ENCODE measurements at regions not wholly inside any gene's neighbourhood (a gene's known extent, or its start where the extent isn't known, plus 50 kb on each side); places are given as distances from the start of the nearest gene placed in this dataset.

- H3K9ac ChIP-seq (ENCODE audit: insufficient read length, low read depth), result no peak overlapping the region
- no peaks in the 10 kb centered on the region for H3K9me3 ChIP-seq (ENCODE audit: insufficient read depth, low read length)
- no peak overlapping the region for H3K4me3 ChIP-seq (ENCODE audit: insufficient read length, low read depth)
- no peaks in the 10 kb centered on the region for H3K36me3 ChIP-seq (ENCODE audit: insufficient read depth, insufficient read length, low read length)
- DNase-seq (ENCODE audit: low read depth, low spot score), result no peak
- H3K27me3 ChIP-seq (ENCODE audit: insufficient read depth, insufficient read length), result no peaks in the 10 kb centered on the region
- H3K4me1 ChIP-seq (ENCODE audit: insufficient read depth, insufficient read length), result no peaks in the 10 kb centered on the region
- TF ChIP-seq SUZ12 (IDR thresholded peaks at IDR 0.05; ENCODE audit: extremely low read depth, insufficient read depth, insufficient read length) (no peak), ZNF274 (IDR thresholded peaks at IDR 0.05; ENCODE audit: low read depth, low read length) (no peak), YY1 (IDR thresholded peaks at IDR 0.05; ENCODE audit: insufficient read depth, insufficient read length) (no peak)
These were observed 201.3 kb downstream of the ARL4A start for GRCh38 chr7:12888717-12889116.

GRCh38 chr7:12889391-12889790, 202.0 kb downstream of the ARL4A start:
- Histone ChIP-seq H3K4me1 (ENCODE audit: insufficient read depth, insufficient read length) (no peaks in the 10 kb centered on the region), H3K27me3 (ENCODE audit: insufficient read depth, insufficient read length) (no peaks in the 10 kb centered on the region), H3K9me3 (ENCODE audit: insufficient read depth, low read length) (no peaks in the 10 kb centered on the region), H3K9ac (ENCODE audit: insufficient read length, low read depth) (no peak overlapping the region), H3K36me3 (ENCODE audit: insufficient read depth, insufficient read length, low read length) (no peaks in the 10 kb centered on the region), H3K4me3 (ENCODE audit: insufficient read length, low read depth) (no peak overlapping the region)
- DNase-seq (ENCODE audit: low read depth, low spot score), result no peak
- TF ChIP-seq YY1 (IDR thresholded peaks at IDR 0.05; ENCODE audit: insufficient read depth, insufficient read length), result no peak
- no peak for TF ChIP-seq SUZ12 (IDR thresholded peaks at IDR 0.05; ENCODE audit: extremely low read depth, insufficient read depth, insufficient read length)
- TF ChIP-seq ZNF274 (IDR thresholded peaks at IDR 0.05; ENCODE audit: low read depth, low read length), result no peak

- Histone ChIP-seq H3K36me3 (ENCODE audit: insufficient read depth, insufficient read length, low read length) (no peaks in the 10 kb centered on the region), H3K9ac (ENCODE audit: insufficient read length, low read depth) (no peak overlapping the region), H3K4me1 (ENCODE audit: insufficient read depth, insufficient read length) (no peaks in the 10 kb centered on the region), H3K27me3 (ENCODE audit: insufficient read depth, insufficient read length) (no peaks in the 10 kb centered on the region), H3K9me3 (ENCODE audit: insufficient read depth, low read length) (no peaks in the 10 kb centered on the region), H3K4me3 (ENCODE audit: insufficient read length, low read depth) (no peak overlapping the region)
- TF ChIP-seq SUZ12 (IDR thresholded peaks at IDR 0.05; ENCODE audit: extremely low read depth, insufficient read depth, insufficient read length), result no peak
- no peak for TF ChIP-seq ZNF274 (IDR thresholded peaks at IDR 0.05; ENCODE audit: low read depth, low read length)
- no peak for TF ChIP-seq YY1 (IDR thresholded peaks at IDR 0.05; ENCODE audit: insufficient read depth, insufficient read length)
- no peak for DNase-seq (ENCODE audit: low read depth, low spot score)
These were observed 203.2 kb downstream of the ARL4A start for GRCh38 chr7:12890586-12890985.

GRCh38 chr7:12893292-12893691, 205.9 kb downstream of the ARL4A start:
- no peak overlapping the region for H3K4me3 ChIP-seq (ENCODE audit: insufficient read length, low read depth)
- no peak for TF ChIP-seq YY1 (IDR thresholded peaks at IDR 0.05; ENCODE audit: insufficient read depth, insufficient read length)
- no peak for TF ChIP-seq SUZ12 (IDR thresholded peaks at IDR 0.05; ENCODE audit: extremely low read depth, insufficient read depth, insufficient read length)
- no peaks in the 10 kb centered on the region for H3K9me3 ChIP-seq (ENCODE audit: insufficient read depth, low read length)
- no peak overlapping the region for H3K9ac ChIP-seq (ENCODE audit: insufficient read length, low read depth)
- H3K4me1 ChIP-seq (ENCODE audit: insufficient read depth, insufficient read length), result no peaks in the 10 kb centered on the region
- H3K27me3 ChIP-seq (ENCODE audit: insufficient read depth, insufficient read length), result no peaks in the 10 kb centered on the region
- no peaks in the 10 kb centered on the region for H3K36me3 ChIP-seq (ENCODE audit: insufficient read depth, insufficient read length, low read length)
- no peak for DNase-seq (ENCODE audit: low read depth, low spot score)

- no peak overlapping the region for H3K9ac ChIP-seq (ENCODE audit: insufficient read length, low read depth)
- H3K4me1 ChIP-seq (ENCODE audit: insufficient read depth, insufficient read length), result no peaks in the 10 kb centered on the region
- H3K4me3 ChIP-seq (ENCODE audit: insufficient read length, low read depth), result no peak overlapping the region
- DNase-seq (ENCODE audit: low read depth, low spot score), result no peak
- no peaks in the 10 kb centered on the region for H3K9me3 ChIP-seq (ENCODE audit: insufficient read depth, low read length)
- TF ChIP-seq SUZ12 (IDR thresholded peaks at IDR 0.05; ENCODE audit: extremely low read depth, insufficient read depth, insufficient read length) (no peak), YY1 (IDR thresholded peaks at IDR 0.05; ENCODE audit: insufficient read depth, insufficient read length) (no peak), ZNF274 (IDR thresholded peaks at IDR 0.05; ENCODE audit: low read depth, low read length) (no peak)
- H3K27me3 ChIP-seq (ENCODE audit: insufficient read depth, insufficient read length), result no peaks in the 10 kb centered on the region
- H3K36me3 ChIP-seq (ENCODE audit: insufficient read depth, insufficient read length, low read length), result no peaks in the 10 kb centered on the region
These were observed 207.9 kb downstream of the ARL4A start for GRCh38 chr7:12895296-12895695.

- H3K4me1 ChIP-seq (ENCODE audit: insufficient read depth, insufficient read length), result no peaks in the 10 kb centered on the region
- no peaks in the 10 kb centered on the region for H3K36me3 ChIP-seq (ENCODE audit: insufficient read depth, insufficient read length, low read length)
- no peak for DNase-seq (ENCODE audit: low read depth, low spot score)
- H3K9me3 ChIP-seq (ENCODE audit: insufficient read depth, low read length), result no peaks in the 10 kb centered on the region
- H3K9ac ChIP-seq (ENCODE audit: insufficient read length, low read depth), result no peak overlapping the region
- H3K27me3 ChIP-seq (ENCODE audit: insufficient read depth, insufficient read length), result no peaks in the 10 kb centered on the region
- H3K4me3 ChIP-seq (ENCODE audit: insufficient read length, low read depth), result no peak overlapping the region
- no peak for TF ChIP-seq YY1 (IDR thresholded peaks at IDR 0.05; ENCODE audit: insufficient read depth, insufficient read length)
- no peak for TF ChIP-seq ZNF274 (IDR thresholded peaks at IDR 0.05; ENCODE audit: low read depth, low read length)
- no peak for TF ChIP-seq SUZ12 (IDR thresholded peaks at IDR 0.05; ENCODE audit: extremely low read depth, insufficient read depth, insufficient read length)
These were observed 208.9 kb downstream of the ARL4A start for GRCh38 chr7:12896316-12896715.

- Histone ChIP-seq H3K9ac (ENCODE audit: insufficient read length, low read depth) (no peak overlapping the region), H3K4me1 (ENCODE audit: insufficient read depth, insufficient read length) (no peaks in the 10 kb centered on the region)
- TF ChIP-seq ZNF274 (IDR thresholded peaks at IDR 0.05; ENCODE audit: low read depth, low read length) (no peak), YY1 (IDR thresholded peaks at IDR 0.05; ENCODE audit: insufficient read depth, insufficient read length) (no peak), SUZ12 (IDR thresholded peaks at IDR 0.05; ENCODE audit: extremely low read depth, insufficient read depth, insufficient read length) (no peak)
These were observed 210.6 kb downstream of the ARL4A start for GRCh38 chr7:12898004-12898403.

GRCh38 chr7:12898620-12899019, 211.2 kb downstream of the ARL4A start:
- no peak for DNase-seq (ENCODE audit: low read depth, low spot score)
- Histone ChIP-seq H3K4me1 (ENCODE audit: insufficient read depth, insufficient read length) (no peaks in the 10 kb centered on the region), H3K4me3 (ENCODE audit: insufficient read length, low read depth) (no peak overlapping the region), H3K9me3 (ENCODE audit: insufficient read depth, low read length) (no peaks in the 10 kb centered on the region), H3K27me3 (ENCODE audit: insufficient read depth, insufficient read length) (no peaks in the 10 kb centered on the region), H3K36me3 (ENCODE audit: insufficient read depth, insufficient read length, low read length) (no peaks in the 10 kb centered on the region), H3K9ac (ENCODE audit: insufficient read length, low read depth) (no peak overlapping the region)
- no peak for TF ChIP-seq SUZ12 (IDR thresholded peaks at IDR 0.05; ENCODE audit: extremely low read depth, insufficient read depth, insufficient read length)
- no peak for TF ChIP-seq YY1 (IDR thresholded peaks at IDR 0.05; ENCODE audit: insufficient read depth, insufficient read length)
- no peak for TF ChIP-seq ZNF274 (IDR thresholded peaks at IDR 0.05; ENCODE audit: low read depth, low read length)

More at GRCh38 chr7:12898004-12898403, 210.6 kb downstream of the ARL4A start:
- H3K36me3 ChIP-seq (ENCODE audit: insufficient read depth, insufficient read length, low read length), result no peaks in the 10 kb centered on the region
- no peaks in the 10 kb centered on the region for H3K9me3 ChIP-seq (ENCODE audit: insufficient read depth, low read length)
- no peaks in the 10 kb centered on the region for H3K27me3 ChIP-seq (ENCODE audit: insufficient read depth, insufficient read length)
- H3K4me3 ChIP-seq (ENCODE audit: insufficient read length, low read depth), result no peak overlapping the region
- no peak for DNase-seq (ENCODE audit: low read depth, low spot score)
